Endometrial microvascular endothelial cells (primary cell): ENCODE measurements at regions not wholly inside any gene's neighbourhood (a gene's known extent, or its start where the extent isn't known, plus 50 kb on each side); places are given as distances from the start of the nearest gene placed in this dataset.

Experiments used
- in situ Hi-C: cut with HindIII; loops from 2 replicates; pipeline ENCODE4 v1.10.0; 2017; ENCODE audit warnings: low sequenced_read_pairs, low pct_unique_long_range_greater_than_20kb; ENCODE audit errors: inconsistent ontology term

DNA sequence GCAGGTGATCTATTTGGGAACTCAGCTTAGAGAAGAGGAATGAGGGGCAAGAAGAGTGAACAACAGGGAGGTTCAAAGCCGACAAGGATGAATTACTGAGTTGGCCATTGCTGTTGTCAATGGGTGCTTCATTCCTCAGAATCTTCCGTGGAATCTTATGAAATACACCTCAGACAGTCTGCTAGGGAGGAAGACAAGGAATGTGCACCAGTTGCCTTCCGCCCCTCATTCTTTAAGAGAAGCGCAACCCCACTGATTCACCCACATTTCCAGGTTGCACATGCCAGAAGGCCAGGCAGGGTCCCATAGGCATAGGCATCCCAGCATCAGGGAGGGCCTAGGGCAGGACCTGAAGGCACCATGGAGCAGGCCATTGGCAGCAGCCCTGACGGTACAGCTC, 127.5 kb upstream of the TNFAIP3 start:
- in situ Hi-C loops: loop anchor here (25.0 kb wide), 1 partner anchor 198 kb away; no protein-coding TSS in a partner anchor

DNA sequence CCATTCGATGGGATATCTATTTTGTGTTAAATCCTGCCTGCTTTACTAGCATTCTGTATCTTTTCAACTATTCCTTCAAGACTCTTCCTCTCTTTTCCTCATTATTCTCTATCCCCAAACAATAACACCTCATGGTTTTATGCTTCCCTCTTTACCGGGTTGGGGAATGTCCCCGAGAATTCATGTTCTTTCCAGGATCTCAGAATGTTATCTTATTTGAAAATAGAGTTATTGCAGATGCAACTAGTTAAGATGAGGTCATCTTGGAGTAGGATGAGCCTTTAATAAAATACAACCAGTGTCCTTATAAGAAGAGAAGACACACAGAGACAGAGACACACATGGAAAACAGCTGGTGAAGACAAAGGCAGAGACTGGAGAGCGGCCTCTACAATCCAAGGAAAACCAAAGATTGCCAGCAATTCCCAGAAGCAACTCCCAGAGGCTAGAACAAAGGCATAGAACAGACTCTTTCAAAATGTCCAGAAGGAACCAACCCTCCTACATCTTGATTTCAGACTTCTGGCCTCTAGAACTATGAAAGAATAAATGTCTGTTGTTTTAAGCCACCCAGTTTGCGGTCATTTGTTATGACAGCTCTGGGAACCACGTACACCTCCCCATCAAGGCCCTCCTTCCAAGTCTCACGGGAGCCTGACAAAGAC, 126.8 kb upstream of the TNFAIP3 start:
- in situ Hi-C loops: loop anchor here (25.0 kb wide), 1 partner anchor 197 kb away; no protein-coding TSS in a partner anchor

DNA sequence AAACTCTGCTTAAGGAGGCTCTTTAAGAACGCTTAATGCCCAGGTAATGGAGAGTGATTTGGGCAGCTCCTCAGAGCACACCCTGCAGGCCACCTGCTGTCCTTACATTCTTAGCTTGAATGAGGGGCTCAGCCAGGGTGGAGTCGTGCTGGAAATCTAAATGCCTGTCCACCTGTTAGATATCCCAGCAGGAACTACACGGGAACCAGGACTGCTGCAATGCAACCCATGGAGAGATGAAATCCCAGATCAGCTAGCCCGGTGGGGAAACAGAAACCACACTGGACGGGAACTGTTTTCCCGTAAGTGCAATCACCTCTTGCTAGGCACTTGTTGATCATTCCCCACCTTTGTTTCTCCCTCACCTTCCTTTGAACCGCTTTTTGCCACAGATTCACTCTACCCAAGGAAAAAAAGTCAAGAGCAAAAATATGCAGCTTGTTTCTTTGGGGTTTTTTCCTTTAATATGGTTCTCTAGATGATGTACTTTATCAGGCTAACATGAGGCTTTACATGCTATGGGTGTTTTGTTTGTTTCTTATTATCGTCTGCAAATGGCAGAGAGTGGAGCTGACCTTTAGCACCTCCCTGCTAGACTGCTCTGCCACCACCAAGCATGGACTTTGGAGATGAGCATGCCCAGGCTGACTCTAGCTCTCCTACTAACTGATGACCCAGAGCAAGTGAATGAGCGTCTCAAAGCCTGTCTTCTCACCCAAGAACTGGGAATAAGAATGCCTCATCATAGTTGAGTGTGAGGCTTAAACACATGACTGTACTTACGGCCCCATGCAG, 125.9 kb upstream of the TNFAIP3 start:
- in situ Hi-C loops: loop anchor here (25.0 kb wide), 1 partner anchor 196 kb away; no protein-coding TSS in a partner anchor

- in situ Hi-C loops: loop anchor here (25.0 kb wide), 1 partner anchor 194 kb away; no protein-coding TSS in a partner anchor
Observed at GRCh38 chr6:137743493-137743892, 123.6 kb upstream of the TNFAIP3 start.

- in situ Hi-C loops: loop anchor here (25.0 kb wide), 1 partner anchor 192 kb away; no protein-coding TSS in a partner anchor
Observed at GRCh38 chr6:137744877-137745276, 122.2 kb upstream of the TNFAIP3 start.

DNA sequence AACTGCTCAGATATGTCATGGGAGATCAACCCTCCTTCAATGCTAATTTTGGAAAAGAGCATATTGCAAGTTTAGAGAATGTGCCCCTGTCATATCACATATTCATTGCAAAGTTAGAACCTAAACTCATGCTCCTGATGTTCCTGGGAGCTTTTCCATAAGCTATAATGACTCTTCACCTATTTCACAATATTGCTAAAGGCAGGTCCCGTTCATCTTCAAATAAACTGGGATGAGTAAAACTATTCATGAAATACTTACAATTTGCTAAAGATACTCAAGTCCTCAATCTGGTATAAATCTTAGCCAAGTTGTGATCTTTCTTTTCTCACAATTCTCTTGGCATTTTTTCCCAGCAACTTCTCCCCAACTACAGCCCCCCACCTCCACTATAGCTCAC, 121.7 kb upstream of the TNFAIP3 start:
- in situ Hi-C loops: loop anchor here (25.0 kb wide), 1 partner anchor 192 kb away; no protein-coding TSS in a partner anchor

GRCh38 chr6:137746264-137746663, 120.8 kb upstream of the TNFAIP3 start:
- in situ Hi-C loops: loop anchor here (25.0 kb wide), 1 partner anchor 191 kb away; no protein-coding TSS in a partner anchor

GRCh38 chr6:137749696-137750211, 117.3 kb upstream of the TNFAIP3 start:
- in situ Hi-C loops: loop anchor here (25.0 kb wide), 1 partner anchor 188 kb away; no protein-coding TSS in a partner anchor

- in situ Hi-C loops: no loop called here
Observed at GRCh38 chr6:137750297-137750696, 116.8 kb upstream of the TNFAIP3 start.

DNA sequence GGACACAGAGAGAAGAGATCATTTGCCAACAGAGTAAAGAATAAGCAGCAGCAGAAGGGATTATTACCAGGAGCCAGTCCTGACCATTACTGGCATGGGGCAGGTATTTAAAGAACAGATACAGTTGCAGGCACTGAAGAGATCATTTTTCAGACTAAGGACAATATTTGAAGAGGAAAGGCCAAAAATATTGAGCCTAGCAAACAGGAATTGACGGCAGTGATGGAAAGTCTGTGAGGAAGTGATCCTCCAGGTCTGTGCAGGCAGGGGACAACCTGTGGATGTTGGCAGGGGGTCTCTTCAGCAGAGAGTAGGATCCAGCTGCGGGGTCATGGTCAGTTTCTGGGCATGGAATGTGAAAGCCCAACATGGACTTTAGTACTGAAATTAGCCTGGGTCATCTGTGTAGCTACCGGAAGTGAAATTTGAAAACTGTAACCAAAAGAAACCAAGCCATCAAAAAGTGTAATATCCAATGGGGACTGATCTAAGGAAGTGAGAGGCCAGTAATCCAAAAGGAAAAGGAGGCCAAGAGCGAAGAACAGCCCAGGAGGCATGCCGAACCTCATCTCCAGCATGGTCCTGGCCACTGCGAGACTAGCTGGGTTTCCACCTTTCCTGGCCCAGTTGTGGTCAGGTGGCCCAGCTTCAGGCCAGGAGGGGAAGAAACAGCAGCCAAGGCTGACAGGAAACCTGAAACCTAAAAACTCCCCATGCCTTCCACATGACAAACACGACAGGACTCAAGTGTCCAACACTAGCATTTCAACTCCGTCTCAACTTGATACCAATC, 115.1 kb upstream of the TNFAIP3 start:
- in situ Hi-C loops: no loop called here

DNA sequence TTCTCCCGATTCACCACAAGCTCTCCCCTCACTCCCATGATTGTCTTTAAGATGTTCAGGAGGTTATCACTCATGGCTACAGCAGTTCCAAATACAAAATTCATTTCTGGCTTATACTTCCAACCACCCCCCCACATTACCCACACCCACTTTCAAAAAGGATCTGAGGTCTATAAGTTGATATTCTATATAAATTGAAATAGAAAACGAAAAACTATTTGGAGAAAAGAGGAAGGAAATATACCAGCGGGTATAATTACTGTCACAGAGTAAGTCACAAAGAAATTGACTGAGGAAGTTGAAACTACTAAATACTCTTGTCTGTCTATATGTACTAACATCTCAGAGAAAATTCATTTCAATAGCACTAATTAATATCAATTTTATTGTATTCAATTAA, 112.7 kb upstream of the TNFAIP3 start:
- in situ Hi-C loops: no loop called here

GRCh38 chr6:137754866-137755265, 112.2 kb upstream of the TNFAIP3 start:
- in situ Hi-C loops: no loop called here

DNA sequence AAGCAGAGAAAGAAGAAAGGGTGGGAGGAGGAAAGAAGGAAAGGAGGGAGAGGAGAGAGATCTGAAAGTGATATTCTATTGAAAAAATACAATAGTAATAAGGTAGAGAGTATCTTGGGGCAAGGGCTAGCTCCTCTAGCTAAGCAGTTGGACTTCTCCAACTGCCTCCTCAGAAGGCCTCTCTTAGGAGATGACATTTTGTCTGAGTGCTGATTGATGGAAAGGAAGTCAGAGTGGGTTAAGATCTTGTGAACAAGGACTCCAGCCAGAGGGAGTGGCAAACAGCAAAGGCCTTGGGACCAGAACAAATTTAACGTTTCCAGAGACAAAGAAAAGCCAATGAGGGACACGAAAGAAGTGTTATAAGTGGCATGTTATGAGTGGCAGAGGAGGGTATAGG, 111.8 kb upstream of the TNFAIP3 start:
- in situ Hi-C loops: no loop called here

DNA sequence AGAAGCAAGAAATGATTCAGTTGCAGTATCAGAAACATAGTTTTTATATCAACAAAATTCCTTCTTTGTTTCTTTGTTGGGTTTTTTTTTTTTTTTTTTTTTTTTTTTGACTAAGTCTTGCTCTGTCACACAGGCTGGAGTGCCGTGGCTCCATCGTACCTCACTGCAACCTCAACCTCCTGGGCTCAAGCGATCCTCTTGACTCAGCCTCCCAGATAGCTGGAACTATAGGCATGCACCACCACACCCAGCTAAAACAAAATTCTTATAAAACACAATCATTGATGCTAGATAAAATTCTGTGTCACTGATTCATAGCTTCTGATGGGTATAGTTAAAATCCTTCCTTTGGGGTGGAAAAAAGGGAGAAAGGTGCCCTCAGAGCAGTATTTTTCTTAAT, 110.3 kb upstream of the TNFAIP3 start:
- in situ Hi-C loops: no loop called here

DNA sequence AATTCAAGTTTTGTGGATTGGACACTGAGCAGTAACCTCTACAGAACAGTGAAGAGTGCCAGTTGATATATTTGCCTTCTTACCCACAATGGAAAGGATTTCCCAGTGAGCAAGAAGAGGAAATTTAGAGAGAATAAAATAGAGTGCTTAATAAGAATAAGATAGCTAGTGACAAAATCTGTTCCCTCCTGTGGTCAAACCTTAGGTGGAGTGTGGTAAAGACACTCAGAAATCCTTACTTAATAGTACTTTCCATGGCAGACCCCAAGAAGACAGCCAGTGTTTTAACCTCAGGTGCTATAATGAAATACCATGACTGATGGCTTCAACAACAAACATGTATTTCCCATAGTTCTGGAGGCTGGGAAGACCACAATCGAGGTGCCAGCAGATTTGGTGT, 108.4 kb upstream of the TNFAIP3 start:
- in situ Hi-C loops: no loop called here

DNA sequence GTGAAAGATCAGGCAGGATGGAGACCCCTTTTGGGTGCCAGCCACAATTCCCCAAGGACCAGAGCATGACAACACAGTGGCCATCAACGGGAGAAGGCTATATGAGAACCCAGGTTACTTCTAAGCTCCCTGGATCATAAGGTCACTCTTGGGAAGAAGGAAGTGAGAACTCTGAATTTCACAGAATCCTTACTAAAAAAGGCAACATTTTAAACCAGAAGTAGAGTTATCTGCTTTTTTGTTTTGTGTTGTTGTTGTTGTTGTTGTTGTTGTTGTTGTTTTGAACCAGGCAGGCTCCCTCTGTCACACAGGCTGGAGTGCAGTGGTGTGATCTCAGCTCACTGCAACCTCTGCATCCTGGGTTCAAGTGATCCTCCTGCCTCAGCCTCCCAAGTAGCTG, 107.4 kb upstream of the TNFAIP3 start:
- in situ Hi-C loops: no loop called here

DNA sequence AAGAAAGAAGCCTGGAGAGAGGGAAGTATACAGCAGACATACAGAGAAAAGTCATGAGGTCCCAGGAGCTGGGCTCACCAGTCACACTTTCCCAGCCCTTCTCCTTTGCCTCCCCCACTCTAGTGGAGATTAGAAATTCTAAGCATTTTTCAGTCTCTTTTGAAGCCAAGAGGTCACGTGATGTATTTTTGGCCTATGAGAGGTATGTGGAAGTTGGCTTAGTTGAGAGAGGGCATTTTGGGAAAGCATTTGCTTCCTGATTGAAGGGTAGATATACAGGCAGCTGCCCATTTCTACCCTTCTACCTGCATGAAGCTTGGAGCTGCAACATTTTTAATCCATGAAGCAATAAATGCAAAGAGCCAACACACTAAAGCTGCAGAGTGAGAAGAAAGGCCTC, 106.0 kb upstream of the TNFAIP3 start:
- in situ Hi-C loops: no loop called here

DNA sequence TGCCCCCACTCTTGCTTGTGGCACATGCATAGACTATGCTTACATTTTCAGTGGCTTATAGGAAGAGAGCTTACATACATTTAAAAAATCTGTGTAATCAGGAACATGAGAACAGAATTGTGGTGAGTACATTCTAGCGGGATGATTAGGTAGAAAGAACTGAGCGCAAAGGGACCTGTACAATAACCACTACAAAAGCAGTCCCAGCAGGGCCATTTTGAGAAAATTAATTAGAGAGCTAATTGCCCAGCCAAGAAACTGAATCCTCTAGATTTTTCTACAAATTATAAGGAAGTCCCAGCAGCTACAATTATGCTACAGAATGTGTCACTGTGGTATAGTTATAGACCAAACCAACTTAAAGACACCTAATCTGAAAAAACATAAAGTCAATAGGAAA, 105.6 kb upstream of the TNFAIP3 start:
- in situ Hi-C loops: no loop called here
